ENCODE measurements at regions not wholly inside any gene's neighbourhood (a gene's known extent, or its start where the extent isn't known, plus 50 kb on each side); places are given as distances from the start of the nearest gene placed in this dataset.

- no peak for TF ChIP-seq EZH2 (IDR thresholded peaks at IDR 0.05; ENCODE audit: low read length, missing control alignments)
- TF ChIP-seq, protein P1, sequence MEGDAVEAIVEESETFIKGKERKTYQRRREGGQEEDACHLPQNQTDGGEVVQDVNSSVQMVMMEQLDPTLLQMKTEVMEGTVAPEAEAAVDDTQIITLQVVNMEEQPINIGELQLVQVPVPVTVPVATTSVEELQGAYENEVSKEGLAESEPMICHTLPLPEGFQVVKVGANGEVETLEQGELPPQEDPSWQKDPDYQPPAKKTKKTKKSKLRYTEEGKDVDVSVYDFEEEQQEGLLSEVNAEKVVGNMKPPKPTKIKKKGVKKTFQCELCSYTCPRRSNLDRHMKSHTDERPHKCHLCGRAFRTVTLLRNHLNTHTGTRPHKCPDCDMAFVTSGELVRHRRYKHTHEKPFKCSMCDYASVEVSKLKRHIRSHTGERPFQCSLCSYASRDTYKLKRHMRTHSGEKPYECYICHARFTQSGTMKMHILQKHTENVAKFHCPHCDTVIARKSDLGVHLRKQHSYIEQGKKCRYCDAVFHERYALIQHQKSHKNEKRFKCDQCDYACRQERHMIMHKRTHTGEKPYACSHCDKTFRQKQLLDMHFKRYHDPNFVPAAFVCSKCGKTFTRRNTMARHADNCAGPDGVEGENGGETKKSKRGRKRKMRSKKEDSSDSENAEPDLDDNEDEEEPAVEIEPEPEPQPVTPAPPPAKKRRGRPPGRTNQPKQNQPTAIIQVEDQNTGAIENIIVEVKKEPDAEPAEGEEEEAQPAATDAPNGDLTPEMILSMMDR (conservative IDR thresholded peaks at IDR 0.05 in 1 of 2, IDR thresholded peaks at IDR 0.05 in 1 of 2; ENCODE audit: low read depth in 1 of 2, low read length in 2 of 2) = no peak
Measured at GRCh38 chr11:25941353-25941752, 390.6 kb upstream of the ANO3 start.

All from fibroblast of lung (primary cell).